SIG-M5 treated with dmso at 0.1 percent for 504 hours (cell line): ENCODE measurements at regions not wholly inside any gene's neighbourhood (a gene's known extent, or its start where the extent isn't known, plus 50 kb on each side); places are given as distances from the start of the nearest gene placed in this dataset.
"Not testable (repeated sequence)": the region's sequence is repeated elsewhere in the genome, so short reads cannot be mapped to it uniquely, and the experiment has no call there.

Experiments
- DNase-seq: peaks from one replicate; lab custom pipeline; 2025; ENCODE audit not compliant: unreplicated experiment; lab: John Stamatoyannopoulos, UW

DNA sequence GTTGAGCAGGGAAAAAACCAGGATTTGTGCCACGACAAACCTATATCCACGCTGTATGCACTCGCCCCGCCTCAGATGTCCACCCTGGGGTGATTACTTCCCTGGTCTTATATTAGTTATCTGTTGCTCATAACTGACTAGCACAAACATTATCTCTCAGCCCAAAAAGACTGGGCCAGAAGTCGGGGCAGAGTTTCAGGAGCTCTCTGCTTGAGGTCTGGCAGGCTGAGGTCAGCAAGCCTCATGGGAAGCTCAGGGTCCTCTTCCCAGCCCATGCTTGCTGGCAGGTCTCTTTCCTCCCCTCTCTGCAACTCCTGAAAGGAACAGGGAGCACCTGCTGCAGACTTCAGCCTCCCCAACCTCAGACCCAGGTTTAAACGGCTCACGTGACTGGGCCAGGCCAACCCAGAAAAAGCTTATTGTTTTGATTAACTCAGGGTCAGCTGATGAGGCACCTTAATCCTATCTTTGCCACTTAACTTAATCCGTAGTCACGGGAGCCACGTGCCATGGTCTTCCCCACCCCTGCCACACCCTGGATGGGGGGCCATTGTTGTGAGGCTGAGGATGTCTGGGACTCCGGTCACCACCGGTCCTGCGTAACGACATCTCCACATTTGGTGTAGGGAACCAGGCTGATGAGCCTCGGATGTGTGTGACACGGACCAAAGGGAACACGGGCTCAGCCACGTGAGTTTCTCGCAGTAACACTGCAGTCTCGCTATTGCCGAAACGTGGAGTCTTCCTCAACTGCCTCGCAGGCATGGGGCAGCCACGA is 123.7 kb upstream of the IRX4 start:
- DNase-seq = no peak

- DNase-seq = no peak
Measured at GRCh38 chr5:2005101-2006041, 122.6 kb upstream of the IRX4 start.

DNA sequence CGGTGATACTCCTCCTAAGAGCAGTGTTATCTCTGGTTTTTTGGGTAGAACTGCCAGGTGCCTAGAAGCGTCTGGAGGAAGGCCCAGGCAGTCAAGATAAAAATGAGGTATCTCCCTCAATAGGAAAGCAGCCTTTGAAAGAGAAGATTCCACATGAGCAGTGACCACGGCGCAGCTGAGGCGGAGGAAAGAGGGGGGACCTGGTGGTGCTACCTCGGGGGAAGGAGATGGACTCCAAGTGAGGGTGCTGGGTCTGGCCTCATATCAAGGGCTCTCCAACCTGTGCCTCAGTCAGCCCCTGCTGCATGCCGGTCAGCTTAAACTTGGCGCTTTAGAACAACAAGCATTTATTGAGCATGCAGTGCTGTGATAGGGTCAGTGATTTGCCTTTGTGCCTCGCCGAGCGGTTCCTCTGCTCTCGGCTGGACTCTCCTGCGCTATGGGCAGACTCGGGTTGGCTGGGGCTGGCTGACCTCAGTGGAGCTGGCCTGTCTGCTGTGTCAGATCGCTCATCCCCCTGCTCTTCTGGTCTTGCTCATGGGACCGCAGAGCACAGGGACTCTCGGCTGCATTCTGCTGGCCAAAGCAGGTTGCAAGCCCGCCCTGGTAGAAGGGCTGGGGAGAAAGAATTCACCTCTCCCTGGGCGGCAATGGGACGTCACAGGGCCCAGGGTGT is 121.1 kb upstream of the IRX4 start:
- no peak for DNase-seq

DNA sequence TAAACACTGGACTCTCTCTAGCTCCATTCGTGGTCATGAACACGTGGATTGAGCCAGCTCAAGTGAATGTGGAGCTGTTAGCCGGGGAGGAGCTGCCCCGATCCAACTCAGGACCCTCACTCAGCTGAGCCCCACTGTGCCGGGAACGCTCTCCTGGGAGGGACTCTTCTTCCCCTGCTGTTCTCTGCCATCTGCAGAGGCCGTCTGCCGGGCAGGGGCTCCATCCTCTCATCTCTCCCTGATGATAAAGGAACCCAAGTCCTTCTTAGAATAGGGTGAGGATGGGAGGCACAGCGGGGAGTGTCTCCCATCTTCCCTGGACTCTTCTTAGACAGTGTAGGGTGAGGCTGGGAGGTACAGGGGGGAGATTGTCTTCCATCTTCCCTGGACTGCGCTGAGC is 120.5 kb upstream of the IRX4 start:
- no peak for DNase-seq

GRCh38 chr5:2001300-2001699 is 118.6 kb upstream of the IRX4 start:
- DNase-seq = no peak

DNA sequence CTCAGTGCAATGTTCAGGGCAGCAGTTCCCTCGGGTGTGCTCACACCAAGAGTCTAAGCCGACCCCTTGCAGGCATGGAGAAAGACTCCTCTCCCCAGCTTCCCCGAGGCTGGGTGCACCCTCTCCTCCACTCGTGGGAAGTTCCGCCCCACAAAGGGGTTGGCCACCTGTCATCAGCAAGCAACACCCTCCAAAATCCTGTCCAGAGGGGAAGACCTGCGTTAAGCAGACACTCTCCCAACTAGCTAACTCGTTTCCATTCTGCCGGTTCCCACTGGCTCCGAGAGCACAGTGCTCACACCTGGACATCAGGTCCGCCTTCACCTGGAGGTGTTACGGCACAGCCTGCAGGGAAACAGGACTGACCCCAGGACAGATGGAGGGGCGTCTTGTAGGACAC is 117.9 kb upstream of the IRX4 start:
- DNase-seq = no peak

GRCh38 chr5:1999794-2000193 is 117.1 kb upstream of the IRX4 start:
- no peak for DNase-seq

- DNase-seq = no peak
Measured at GRCh38 chr5:1998716-1999317, 116.1 kb upstream of the IRX4 start.

DNA sequence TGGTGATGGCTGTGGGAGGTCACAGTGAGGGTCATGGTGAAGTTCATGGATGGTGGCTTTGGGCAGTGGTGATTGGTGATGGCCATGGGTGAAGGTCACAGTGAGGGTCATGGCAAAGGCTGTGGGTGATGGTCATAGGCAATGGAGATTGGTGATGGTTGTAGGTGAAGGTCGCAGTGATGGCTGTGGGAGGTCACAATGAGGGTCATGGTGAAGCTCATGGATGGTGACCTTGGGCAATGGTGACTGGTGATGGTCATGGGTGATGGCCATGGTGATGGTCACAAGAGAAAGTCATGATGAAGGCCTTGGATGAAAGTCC is 115.6 kb upstream of the IRX4 start:
- DNase-seq = no peak

GRCh38 chr5:1997640-1998347 is 115.1 kb upstream of the IRX4 start:
- no peak for DNase-seq

GRCh38 chr5:1995491-1995890 is 112.8 kb upstream of the IRX4 start:
- no peak for DNase-seq

- no peak for DNase-seq
Measured at GRCh38 chr5:1987471-1987870, 104.7 kb upstream of the IRX4 start.

GRCh38 chr5:1985781-1986180 is 103.1 kb upstream of the IRX4 start:
- DNase-seq = no peak

DNA sequence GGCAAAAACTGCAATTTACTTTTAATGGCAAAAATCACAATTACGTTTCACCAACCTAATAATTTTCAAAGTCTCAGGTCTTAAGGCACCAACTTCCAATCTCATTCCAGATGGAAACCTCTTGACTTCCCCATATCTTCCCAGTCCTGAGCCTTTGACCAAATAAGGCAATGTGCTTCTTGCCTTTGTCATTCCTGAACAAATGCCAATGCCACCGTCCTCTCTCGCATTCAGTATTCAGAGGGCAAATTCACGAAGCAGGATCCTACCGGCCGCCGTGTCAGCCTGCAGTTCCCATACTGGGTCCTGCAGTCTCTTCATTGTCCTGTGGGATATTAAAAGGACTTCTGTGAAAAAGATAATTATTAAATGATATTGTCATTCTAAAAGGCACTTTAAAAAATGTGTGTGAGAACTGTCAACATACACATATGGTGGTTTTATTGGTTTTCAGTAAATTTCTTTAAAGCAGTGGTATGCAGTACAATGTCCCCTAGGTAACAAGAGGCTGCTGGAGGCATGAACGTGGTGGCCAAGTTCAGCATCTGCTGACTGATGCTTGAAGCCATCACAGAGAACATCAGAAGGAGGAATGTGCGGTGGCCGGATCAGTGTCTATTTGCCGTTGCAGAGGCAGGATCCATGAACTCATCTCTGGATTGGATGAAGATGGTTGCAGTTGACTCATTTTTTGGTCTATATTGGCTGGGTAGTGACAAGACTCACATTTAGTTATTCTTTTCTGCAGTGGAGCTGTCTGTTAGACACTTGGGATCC is 101.4 kb upstream of the IRX4 start:
- DNase-seq = no peak

DNA sequence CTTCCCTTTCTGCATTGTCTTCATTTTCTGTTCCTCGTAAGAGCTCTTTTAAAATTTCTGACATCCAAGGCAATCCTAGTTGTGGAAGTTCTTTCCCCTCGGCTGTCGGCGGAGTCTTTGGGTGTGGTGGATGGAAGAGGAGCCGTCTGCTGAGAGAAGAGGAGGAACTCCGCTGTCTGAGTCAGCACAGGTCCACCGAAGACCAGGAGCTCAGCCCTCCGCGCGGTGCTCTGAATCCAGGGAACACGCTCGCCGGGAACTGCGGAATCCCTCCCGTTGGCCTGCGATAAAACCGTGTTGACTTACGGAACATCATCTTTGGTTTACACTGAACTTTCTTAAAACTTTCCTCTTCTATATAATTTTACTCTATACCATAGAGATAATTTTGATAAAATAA is 100.7 kb upstream of the IRX4 start:
- no peak for DNase-seq

DNA sequence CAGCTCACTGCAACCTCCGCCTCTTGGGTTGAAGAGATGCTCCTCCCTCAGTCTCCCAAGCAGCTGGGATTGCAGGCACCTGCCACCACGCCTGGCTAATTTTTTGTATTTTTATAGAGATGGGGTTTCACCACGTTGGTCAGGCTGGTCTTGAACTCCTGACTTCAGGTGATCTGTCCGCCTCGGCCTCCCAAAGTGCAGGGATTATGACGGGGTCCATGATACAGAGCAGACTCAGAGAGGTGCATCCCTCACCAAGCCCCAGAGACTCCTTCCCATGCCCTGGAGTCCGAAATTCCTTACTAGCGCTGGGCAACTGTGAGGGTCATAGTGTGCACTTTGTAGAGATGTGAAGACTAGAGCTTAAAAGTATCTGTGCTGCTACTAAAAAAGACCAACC is 99.8 kb upstream of the IRX4 start:
- not testable (repeated sequence) for DNase-seq

DNA sequence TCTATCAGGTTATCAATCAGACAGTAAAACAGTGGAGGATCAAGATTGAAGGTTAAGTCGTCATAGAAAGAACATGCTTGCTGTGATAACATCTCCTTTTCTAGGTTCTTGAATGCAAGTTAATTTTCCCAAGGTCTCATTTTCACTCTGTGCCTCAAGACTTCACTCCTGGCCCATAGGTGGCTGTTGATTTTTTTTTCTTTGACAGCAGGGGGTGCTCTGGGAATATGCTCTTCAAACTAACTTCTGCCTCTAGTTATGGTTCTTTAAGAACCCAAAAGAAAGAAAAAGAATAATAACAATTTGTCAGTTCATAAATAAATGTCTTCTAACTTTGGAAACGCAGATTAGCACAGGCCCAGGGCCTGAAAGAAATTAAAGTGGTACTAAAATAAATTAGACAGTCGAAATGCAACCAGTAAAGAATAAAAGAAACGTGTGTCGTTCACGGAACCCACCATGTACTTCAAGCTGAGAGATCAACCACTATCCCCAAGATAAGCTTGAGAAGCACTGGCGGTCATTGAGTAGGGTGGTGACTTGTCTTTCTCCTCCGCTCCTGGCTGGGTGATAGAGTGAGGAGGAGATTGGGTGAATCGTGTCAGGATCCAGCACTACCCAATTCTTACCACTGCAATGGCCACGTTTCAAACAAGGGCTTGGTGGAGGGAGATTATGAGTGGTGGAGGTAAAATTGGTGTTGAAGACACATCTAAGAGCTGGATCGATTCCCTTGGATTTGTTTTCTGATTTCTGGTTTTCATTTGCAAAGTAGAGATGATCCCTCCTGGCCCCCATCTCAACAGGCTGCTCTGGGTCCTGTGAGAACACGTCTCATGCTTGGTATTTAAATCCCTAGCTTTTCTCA is 93.4 kb upstream of the IRX4 start:
- DNase-seq = peak; percentile 12

- no peak for DNase-seq
Measured at GRCh38 chr5:1975406-1975715, 92.6 kb upstream of the IRX4 start.
